CD4-positive, alpha-beta T cell treated with Interferon alpha-2 for 1 hour (primary cell): ENCODE measurements at regions not wholly inside any gene's neighbourhood (a gene's known extent, or its start where the extent isn't known, plus 50 kb on each side); places are given as distances from the start of the nearest gene placed in this dataset.
A peak's percentile ranks its signal among the peaks of the same experiment; 100 is the strongest.

Experiments used
- DNase-seq, 2 donors: peaks; one replicate each; pipeline ENCODE4 v3.0.0-alpha.2; 2020 to 2022

DNA sequence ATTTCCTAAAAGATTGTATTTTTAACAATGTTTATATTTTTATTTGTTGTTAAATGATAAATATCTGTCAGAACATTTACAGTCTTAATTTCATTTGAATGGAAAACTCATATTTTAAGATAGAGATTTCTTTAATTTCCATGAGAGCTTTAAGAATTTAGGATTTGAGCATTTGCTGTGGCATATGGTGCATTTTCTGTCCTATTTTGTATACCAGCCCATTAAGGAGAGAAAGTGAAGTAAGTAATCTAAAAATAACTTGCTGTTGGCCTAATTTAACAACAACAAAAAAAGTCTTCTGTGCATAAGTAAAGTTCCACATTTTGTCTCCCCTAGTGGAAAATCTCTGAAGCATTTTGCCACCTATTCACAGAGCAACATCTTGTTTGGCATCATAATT is 190.9 kb upstream of the PPP1R3A start:
- DNase-seq: no peak

DNA sequence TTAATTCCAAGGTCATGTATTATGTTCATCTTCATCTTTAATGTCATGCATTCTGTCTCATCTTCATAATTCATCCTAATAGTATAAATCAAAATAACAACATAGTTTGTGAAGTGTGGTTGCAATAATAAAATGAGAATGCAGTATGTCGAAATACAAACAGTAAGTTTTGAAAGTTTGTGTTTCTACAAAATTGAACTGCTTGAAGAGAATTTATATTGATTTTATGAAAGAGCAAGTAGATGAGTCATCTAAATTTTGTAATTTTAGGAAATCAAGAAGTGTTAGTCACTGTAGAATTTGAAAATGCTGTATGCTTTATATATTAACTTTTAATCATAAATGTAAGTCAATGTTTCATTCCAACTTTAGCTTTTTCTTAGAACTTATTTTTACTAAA is 190.5 kb upstream of the PPP1R3A start:
- no peak for DNase-seq

GRCh38 chr7:114108510-114108909 is 189.7 kb upstream of the PPP1R3A start:
- no peak for DNase-seq

- DNase-seq: no peak
Measured at GRCh38 chr7:114107522-114107921, 188.7 kb upstream of the PPP1R3A start.

GRCh38 chr7:114104035-114104434 is 185.2 kb upstream of the PPP1R3A start:
- no peak for DNase-seq

GRCh38 chr7:114102996-114103395 is 184.2 kb upstream of the PPP1R3A start:
- no peak for DNase-seq

- no peak for DNase-seq
Measured at GRCh38 chr7:114102131-114102530, 183.3 kb upstream of the PPP1R3A start.

DNA sequence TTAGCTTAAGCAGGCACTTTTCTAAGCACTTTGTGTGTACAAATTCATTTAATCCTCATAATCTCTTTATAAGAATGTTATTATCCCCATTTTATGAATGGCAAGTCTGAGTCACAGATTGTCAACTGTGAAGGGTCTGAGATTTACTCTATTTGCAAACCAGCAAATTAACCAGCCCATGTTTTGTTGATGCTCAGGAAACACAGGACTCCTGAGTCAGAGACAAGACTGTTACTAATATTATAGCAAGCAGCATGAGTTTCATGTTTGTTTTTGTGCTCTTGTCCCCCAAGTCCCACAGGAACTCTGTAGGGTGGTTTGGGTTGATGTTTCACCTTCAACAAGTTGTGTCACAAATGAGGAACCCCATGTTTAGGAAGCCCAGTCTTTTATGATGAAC is 182.0 kb upstream of the PPP1R3A start:
- DNase-seq: no peak

GRCh38 chr7:114099337-114099736 is 180.5 kb upstream of the PPP1R3A start:
- DNase-seq: no peak

- no peak for DNase-seq
Measured at GRCh38 chr7:114095885-114096284, 177.1 kb upstream of the PPP1R3A start.

GRCh38 chr7:114088470-114088940 is 169.7 kb upstream of the PPP1R3A start:
- no peak for DNase-seq

DNA sequence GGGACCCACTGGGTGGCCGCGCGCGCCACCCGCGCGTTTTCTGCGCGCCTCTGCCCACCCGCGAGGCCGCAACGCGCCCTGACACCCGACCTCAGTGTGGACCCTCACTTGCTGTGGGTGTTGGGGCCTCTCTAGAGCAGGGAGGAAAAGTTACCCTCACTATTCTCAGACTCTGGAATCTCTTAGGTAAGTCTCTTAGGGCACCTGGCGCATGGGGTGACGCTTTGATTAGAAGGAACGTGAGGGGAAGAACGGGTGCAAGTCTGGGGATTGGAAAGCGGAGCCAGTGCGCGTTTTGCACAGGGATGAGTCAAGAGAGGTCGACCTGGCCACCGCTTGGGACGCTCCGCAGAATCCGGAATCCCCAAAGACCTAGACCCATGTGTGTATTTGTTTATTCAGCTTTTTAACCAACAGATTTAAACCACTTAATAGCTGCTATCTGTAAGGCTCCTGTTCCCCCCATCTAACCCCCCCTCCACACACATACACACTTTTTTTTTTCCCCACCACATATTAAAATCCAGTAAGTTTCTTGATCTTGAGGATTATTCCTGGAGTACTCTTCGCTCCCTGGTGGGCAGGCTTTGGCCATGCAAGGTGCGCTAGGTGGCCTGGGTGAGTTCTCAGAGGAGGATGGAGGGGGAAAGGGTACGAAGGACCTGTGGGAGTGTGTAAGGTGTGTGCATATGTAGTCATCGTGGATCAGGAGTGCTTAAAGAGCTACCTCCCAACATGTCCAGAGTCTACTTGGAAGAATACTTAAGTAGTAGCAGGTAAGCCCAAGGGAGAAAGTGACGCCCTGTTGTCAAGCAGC is 169.1 kb upstream of the PPP1R3A start:
- no peak for DNase-seq

DNA sequence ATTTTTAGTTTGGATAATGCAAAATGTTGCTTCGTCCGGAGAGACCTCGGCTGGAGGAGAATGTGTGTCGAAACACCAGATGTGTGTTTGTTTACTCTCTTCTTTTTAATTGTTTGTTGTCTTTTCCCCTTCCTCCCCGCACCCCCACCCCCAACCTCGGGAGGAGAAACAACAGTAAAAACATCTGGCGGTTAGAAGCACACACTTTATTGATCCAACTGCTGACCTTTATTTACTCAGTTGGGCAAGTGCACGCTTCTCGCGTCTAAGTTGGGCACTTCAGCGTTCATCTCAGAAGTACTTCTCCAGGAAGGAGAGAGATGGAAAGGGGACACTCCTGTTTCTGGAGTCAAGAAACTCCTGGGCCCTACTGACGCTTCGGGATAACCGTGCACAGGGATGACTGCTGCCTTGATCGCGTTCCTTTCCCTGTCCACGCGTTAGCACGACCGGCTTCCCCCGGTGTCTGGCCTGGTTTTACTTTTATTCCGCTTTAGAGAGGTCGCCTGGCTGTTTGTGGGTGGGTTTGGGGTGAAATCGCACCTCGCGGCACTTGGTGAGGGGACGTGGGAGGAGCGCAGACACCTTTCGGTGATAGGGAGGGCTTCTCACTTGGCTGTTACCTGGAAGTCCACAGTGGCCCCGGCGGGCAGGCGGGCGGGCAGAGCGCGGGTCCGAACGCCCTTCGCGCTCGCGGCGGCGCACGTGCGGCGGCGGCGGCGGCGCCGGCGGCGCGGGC is 168.3 kb upstream of the PPP1R3A start:
- no peak for DNase-seq

DNA sequence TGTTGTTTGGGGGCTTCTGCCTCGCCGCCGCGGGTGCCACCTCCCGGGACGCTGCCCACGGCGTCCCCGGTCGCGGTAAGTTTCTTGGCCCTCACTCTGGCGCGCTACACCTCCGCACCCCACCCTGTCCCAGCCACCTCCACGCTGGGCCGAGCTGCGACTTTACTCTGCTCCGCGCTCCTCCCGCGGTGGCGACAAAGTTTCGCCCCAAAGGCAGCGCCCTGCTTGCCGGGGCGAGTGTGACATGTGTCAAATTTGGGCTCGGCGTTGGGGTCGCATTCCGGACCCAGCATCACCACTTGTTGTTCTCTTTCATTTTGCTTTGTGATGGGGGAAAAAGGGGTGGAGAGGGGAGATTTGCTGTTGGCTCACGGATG is 167.7 kb upstream of the PPP1R3A start:
- DNase-seq: no peak

DNA sequence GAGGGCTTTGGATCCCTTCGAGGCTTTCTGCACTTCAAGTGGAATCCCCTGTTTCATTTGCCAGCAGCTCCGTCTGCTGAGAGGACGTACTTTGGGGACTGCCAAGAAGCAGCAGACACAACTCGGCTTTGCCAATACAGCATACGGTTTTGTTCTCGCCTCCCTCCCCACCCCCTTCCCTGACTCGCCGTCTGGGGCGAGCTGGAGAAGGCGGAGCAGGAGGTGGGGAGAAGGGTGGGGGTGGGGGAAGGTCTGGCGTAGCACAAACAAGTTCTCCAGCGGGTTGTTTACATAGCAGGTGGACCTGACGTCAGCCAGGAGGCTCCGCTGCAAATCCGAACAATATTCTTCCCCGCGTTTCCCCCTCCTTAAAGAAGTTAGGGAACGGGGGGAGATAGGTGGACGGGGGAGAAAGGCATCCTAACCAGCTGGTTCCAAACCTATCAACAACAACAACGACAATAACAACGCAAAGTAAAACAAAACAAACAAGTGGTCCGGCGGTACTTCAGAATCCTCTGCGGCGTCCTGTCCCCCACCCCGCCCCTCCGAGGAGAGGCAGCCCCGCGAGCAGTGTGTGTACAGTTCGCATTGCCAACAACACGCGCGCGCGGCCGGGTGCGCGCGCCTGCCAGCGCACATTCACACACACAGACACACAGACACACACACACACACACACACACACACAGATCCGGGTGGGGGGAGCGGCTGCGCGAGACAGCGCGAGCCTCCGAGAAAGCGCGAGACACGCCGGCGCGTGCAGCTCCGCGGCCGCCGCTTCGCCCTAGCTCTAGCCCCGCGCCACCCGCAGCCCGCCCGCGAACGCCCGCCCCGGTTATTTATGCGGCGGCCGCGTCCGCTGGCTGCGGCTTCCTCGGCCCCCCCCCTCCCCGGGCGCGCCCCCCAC is 167.0 kb upstream of the PPP1R3A start:
- DNase-seq: peak; percentile 26 to 40

GRCh38 chr7:114085313-114085591 is 166.4 kb upstream of the PPP1R3A start:
- no peak for DNase-seq

GRCh38 chr7:114084472-114085312 is 165.9 kb upstream of the PPP1R3A start:
- DNase-seq: no peak

GRCh38 chr7:114084002-114084471 is 165.2 kb upstream of the PPP1R3A start:
- DNase-seq: no peak

GRCh38 chr7:114083166-114084001 is 164.6 kb upstream of the PPP1R3A start:
- no peak for DNase-seq

GRCh38 chr7:114082642-114083165 is 163.9 kb upstream of the PPP1R3A start:
- DNase-seq: no peak
